Sigmoid colon (tissue), 4 donors: ENCODE measurements at regions not wholly inside any gene's neighbourhood (a gene's known extent, or its start where the extent isn't known, plus 50 kb on each side); places are given as distances from the start of the nearest gene placed in this dataset.

ENCODE experiments used
- EP300 ChIP-seq, 4 donors: sonication (generic); formaldehyde crosslinking; IDR thresholded peaks; one replicate each; pipeline ENCODE4 v1.6.1; 2017; ENCODE audit warnings: antibody characterized with exemption in 4 of 4
- POLR2A ChIP-seq, 2 donors: fragments of 450-650 bp; IDR thresholded peaks; one replicate each; pipeline ENCODE4 v1.6.1; 2016; ENCODE audit warnings: antibody characterized with exemption in 2 of 2, mild to moderate bottlenecking in 2 of 2, moderate library complexity in 2 of 2
- POLR2AphosphoS5 ChIP-seq, 4 donors: sonication (generic); formaldehyde crosslinking; IDR thresholded peaks; one replicate each; pipeline ENCODE4 v1.6.1; 2017; ENCODE audit warnings: antibody characterized with exemption in 4 of 4
- TF ChIP-seq, protein P1 (sequence below), 4 experiments: fragments of 450-650 bp in 3 of 4; fragments of 200-600 bp in 1 of 4; IDR thresholded peaks; one replicate each; pipeline ENCODE4 v1.5.1; 2016 to 2019; ENCODE audit warnings: antibody characterized with exemption in 4 of 4, mild to moderate bottlenecking in 3 of 4, moderate library complexity in 2 of 4

DNA sequence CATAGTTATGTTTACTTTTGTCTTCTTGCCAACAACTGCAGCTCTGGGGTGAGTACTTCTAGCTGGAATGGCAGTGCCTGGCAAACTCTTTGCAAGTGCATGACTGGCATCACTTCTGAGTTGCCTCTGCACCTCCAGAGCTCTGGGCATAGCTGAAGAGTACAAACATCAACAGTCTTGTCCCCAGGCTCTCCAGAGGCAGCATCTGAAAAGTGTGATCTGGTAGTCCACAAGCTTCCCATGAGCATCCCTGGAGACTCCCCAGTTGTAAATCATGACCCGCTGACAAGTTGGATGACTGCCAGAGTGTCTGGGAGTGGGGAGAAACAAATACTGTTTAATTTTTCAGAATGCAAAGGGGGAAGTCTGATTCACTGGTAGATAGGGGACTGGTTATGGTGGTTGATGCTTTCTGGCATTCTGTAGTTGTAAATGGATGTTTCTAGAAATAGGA lies 138.9 kb upstream of the CDK13 start:
- TF ChIP-seq, protein P1, sequence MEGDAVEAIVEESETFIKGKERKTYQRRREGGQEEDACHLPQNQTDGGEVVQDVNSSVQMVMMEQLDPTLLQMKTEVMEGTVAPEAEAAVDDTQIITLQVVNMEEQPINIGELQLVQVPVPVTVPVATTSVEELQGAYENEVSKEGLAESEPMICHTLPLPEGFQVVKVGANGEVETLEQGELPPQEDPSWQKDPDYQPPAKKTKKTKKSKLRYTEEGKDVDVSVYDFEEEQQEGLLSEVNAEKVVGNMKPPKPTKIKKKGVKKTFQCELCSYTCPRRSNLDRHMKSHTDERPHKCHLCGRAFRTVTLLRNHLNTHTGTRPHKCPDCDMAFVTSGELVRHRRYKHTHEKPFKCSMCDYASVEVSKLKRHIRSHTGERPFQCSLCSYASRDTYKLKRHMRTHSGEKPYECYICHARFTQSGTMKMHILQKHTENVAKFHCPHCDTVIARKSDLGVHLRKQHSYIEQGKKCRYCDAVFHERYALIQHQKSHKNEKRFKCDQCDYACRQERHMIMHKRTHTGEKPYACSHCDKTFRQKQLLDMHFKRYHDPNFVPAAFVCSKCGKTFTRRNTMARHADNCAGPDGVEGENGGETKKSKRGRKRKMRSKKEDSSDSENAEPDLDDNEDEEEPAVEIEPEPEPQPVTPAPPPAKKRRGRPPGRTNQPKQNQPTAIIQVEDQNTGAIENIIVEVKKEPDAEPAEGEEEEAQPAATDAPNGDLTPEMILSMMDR (IDR thresholded peaks at IDR 0.05): no peak
- no peak for TF ChIP-seq POLR2A (IDR thresholded peaks at IDR 0.05)
- TF ChIP-seq EP300 (IDR thresholded peaks at IDR 0.05): no peak
- TF ChIP-seq POLR2AphosphoS5 (IDR thresholded peaks at IDR 0.05): no peak
